Muscle of leg (tissue), 3 donors: ENCODE measurements at regions not wholly inside any gene's neighbourhood (a gene's known extent, or its start where the extent isn't known, plus 50 kb on each side); places are given as distances from the start of the nearest gene placed in this dataset.
"Not testable (repeated sequence)": the region's sequence is repeated elsewhere in the genome, so short reads cannot be mapped to it uniquely, and the experiment has no call there.

ENCODE experiments used
- DNase-seq: peaks from one replicate; pipeline ENCODE4 v3.0.0; 2013
- H3K27ac ChIP-seq: one replicate; pipeline ENCODE4 v1.5.1; 2013; ENCODE audit warnings: mild to moderate bottlenecking, low read length, control low read depth
- H3K27me3 ChIP-seq: one replicate; pipeline ENCODE4 v1.6.1; 2013; ENCODE audit warnings: low read length; ENCODE audit not compliant: control insufficient read depth, insufficient read depth
- H3K36me3 ChIP-seq: one replicate; pipeline ENCODE4 v1.6.1; 2013; ENCODE audit warnings: low read length; ENCODE audit not compliant: control insufficient read depth, insufficient read depth
- H3K4me1 ChIP-seq: one replicate; pipeline ENCODE4 v1.6.1; 2013; ENCODE audit warnings: low read length; ENCODE audit not compliant: control insufficient read depth, insufficient read depth
- H3K4me3 ChIP-seq: one replicate; pipeline ENCODE4 v1.5.1; 2013; ENCODE audit warnings: low read length, control low read depth
- H3K9me3 ChIP-seq: replicated peaks from 2 replicates; pipeline ENCODE4 v1.6.1; 2013; ENCODE audit warnings: low read depth, low read length; ENCODE audit not compliant: control insufficient read depth
- WGBS: methylation state at CpG from one replicate; pipeline ENCODE4 v1.1.5; 2013; ENCODE audit warnings: missing lambda C conversion rate; ENCODE audit not compliant: insufficient coverage; 5-methylcytosine and 5-hydroxymethylcytosine counted together

DNA sequence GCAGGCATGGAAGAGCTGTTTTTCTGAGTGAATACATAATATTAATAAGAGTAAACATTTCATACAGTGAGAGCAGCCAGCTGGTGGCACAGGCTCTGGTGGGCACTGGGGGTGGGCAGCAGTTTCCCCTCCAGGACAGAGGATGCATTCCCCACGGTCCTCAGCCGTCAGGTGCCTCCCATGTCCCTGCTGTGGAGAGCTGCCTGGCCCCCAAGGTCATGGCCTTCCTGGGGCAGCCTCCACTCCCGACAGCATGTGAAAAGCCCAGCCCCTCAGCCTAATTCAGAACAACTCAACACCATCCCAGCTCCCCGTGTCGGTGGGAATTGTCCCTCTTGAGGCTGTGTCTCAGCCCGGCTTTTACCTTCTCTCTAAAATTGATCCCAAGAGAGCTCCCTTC lies 147.4 kb downstream of the GALR1 start:
- WGBS = 51% methylated on average over 5 of the region's 6 CpGs

GRCh38 chr18:77397617-77398016 lies 148.0 kb downstream of the GALR1 start:
- 43% methylated on average over 1 of the region's 4 CpGs for WGBS
- H3K36me3 ChIP-seq = no peaks in the 10 kb centered on the region
- no peak overlapping the region for H3K27ac ChIP-seq
- no peaks in the 10 kb centered on the region for H3K4me1 ChIP-seq
- no peaks in the 10 kb centered on the region for H3K9me3 ChIP-seq
- no peaks in the 10 kb centered on the region for H3K27me3 ChIP-seq
- H3K4me3 ChIP-seq = no peak overlapping the region
- DNase-seq = no peak

More for the DNA sequence above, 147.4 kb downstream of the GALR1 start:
- H3K9me3 ChIP-seq = no peaks in the 10 kb centered on the region
- no peak overlapping the region for H3K27ac ChIP-seq
- no peak for DNase-seq
- no peaks in the 10 kb centered on the region for H3K4me1 ChIP-seq
- no peaks in the 10 kb centered on the region for H3K36me3 ChIP-seq
- no peak overlapping the region for H3K4me3 ChIP-seq
- no peaks in the 10 kb centered on the region for H3K27me3 ChIP-seq

DNA sequence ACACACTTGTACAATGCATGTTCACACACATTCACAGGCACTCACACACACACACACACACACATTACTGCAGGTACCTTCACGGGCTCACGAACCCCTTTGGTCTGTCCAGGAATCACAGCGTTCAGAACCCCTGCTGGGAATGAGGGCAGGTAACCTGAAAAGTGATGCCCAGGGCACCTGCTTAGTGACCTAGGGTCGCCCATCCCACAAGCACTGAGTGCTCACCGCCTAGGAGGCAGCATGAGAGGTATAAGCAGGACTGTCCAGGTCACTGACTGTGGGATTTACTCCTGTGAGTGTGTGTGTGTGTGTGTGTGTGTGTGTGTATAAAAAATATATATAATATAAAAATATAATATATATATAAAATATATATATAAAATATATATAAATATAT lies 150.9 kb downstream of the GALR1 start:
- no peak for DNase-seq
- no peaks in the 10 kb centered on the region for H3K27me3 ChIP-seq
- no peaks in the 10 kb centered on the region for H3K9me3 ChIP-seq
- no peaks in the 10 kb centered on the region for H3K4me1 ChIP-seq
- 85% methylated on average over 2 of the region's 5 CpGs for WGBS
- no peaks in the 10 kb centered on the region for H3K36me3 ChIP-seq
- no peak overlapping the region for H3K4me3 ChIP-seq
- no peak overlapping the region for H3K27ac ChIP-seq

DNA sequence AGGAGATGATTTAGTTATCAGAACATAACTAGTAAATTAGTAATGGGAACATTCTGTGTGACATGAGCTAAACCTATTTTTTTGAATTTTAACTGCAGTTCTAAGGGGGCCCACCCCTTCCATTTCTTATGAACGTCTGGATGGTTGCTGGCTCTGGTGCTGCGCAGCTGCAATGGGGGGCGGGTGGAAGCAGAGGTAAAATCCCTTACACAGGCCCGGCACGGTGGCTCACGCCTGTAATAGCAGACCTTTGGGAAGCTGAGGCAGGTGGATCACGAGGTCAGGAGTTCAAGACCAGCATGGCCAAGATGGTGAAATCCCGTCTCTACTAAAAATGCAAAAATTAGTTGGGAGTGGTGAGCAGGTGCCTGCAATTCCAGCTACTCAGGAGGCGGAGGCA lies 151.5 kb downstream of the GALR1 start:
- Histone ChIP-seq H3K36me3 (no peaks in the 10 kb centered on the region), H3K27ac (no peak overlapping the region), H3K4me1 (no peaks in the 10 kb centered on the region), H3K9me3 (no peaks in the 10 kb centered on the region), H3K27me3 (no peaks in the 10 kb centered on the region), H3K4me3 (no peak overlapping the region)
- no peak for DNase-seq
- 62% methylated on average over 6 of the region's 9 CpGs for WGBS

- Histone ChIP-seq H3K9me3 (no peaks in the 10 kb centered on the region), H3K27me3 (no peaks in the 10 kb centered on the region), H3K4me3 (no peak overlapping the region), H3K36me3 (no peaks in the 10 kb centered on the region), H3K27ac (no peak overlapping the region), H3K4me1 (no peaks in the 10 kb centered on the region)
- 89% methylated on average over 8 of the region's 14 CpGs for WGBS
- DNase-seq = no peak
These were observed 154.4 kb downstream of the GALR1 start for GRCh38 chr18:77403969-77404535.

- no peaks in the 10 kb centered on the region for H3K27me3 ChIP-seq
- no peaks in the 10 kb centered on the region for H3K36me3 ChIP-seq
- H3K9me3 ChIP-seq = no peaks in the 10 kb centered on the region
- no peaks in the 10 kb centered on the region for H3K4me1 ChIP-seq
- no peak for DNase-seq
- H3K4me3 ChIP-seq = no peak overlapping the region
- H3K27ac ChIP-seq = no peak overlapping the region
- no CpG with 5 or more reads among the region's 11 CpGs for WGBS
These were observed 155.4 kb downstream of the GALR1 start for GRCh38 chr18:77405096-77405495.

- Histone ChIP-seq H3K4me1 (no peaks in the 10 kb centered on the region), H3K9me3 (no peaks in the 10 kb centered on the region), H3K36me3 (no peaks in the 10 kb centered on the region), H3K27me3 (no peaks in the 10 kb centered on the region), H3K4me3 (no peak overlapping the region), H3K27ac (no peak overlapping the region)
- WGBS = 60% methylated on average over 5 of the region's 6 CpGs
- DNase-seq = no peak
These were observed 158.1 kb downstream of the GALR1 start for GRCh38 chr18:77407733-77408132.

DNA sequence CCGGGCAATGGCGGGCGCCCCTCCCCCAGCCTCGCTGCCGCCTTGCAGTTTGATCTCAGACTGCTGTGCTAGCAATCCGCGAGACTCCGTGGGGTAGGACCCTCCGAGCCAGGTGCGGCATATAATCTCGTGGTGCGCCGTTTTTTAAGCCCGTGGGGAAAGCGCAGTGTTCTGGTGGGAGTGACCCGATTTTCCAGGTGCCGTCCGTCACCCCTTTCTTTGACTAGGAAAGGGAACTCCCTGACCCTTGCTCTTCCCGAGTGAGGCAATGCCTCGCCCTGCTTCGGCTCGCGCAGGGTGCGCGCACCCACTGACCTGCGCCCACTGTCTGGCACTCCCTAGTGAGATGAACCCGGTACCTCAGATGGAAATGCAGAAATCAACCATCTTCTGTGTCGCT lies 171.9 kb downstream of the GALR1 start:
- 86% methylated on average over 14 of the region's 28 CpGs for WGBS
- not testable (repeated sequence) for H3K9me3 ChIP-seq, H3K27me3 ChIP-seq, H3K4me1 ChIP-seq, H3K27ac ChIP-seq, H3K36me3 ChIP-seq, H3K4me3 ChIP-seq, DNase-seq

GRCh38 chr18:77422974-77423867 lies 173.6 kb downstream of the GALR1 start:
- whole genome bisulfite sequencing = 0% methylated on average over 1 of the region's 7 CpGs
- Histone ChIP-seq H3K36me3 (no peaks in the 10 kb centered on the region), H3K9me3 (no peaks in the 10 kb centered on the region), H3K27me3 (no peaks in the 10 kb centered on the region), H3K27ac (no peak overlapping the region), H3K4me3 (no peak overlapping the region), H3K4me1 (no peaks in the 10 kb centered on the region)
- DNase-seq = no peak

GRCh38 chr18:77433076-77433475 lies 183.4 kb downstream of the GALR1 start:
- H3K27ac ChIP-seq = no peak overlapping the region
- H3K4me1 ChIP-seq = no peaks in the 10 kb centered on the region
- no peaks in the 10 kb centered on the region for H3K9me3 ChIP-seq
- H3K36me3 ChIP-seq = no peaks in the 10 kb centered on the region
- DNase-seq = peak; percentile 88
- H3K4me3 ChIP-seq = no peak overlapping the region
- no CpG with 5 or more reads among the region's 1 CpG for WGBS
- no peaks in the 10 kb centered on the region for H3K27me3 ChIP-seq
